GM19043 (cell line): ENCODE measurements at regions not wholly inside any gene's neighbourhood (a gene's known extent, or its start where the extent isn't known, plus 50 kb on each side); places are given as distances from the start of the nearest gene placed in this dataset.

Experiments used
- ATAC-seq: cut with Tn5 transposase; IDR thresholded peaks from one replicate; pipeline ENCODE4 v1.9.1; 2021; ENCODE audit warnings: low read depth; ENCODE audit not compliant: unreplicated experiment

GRCh38 chr13:33369073-33369472, 83.5 kb upstream of the STARD13 start:
- ATAC-seq = no peak

DNA sequence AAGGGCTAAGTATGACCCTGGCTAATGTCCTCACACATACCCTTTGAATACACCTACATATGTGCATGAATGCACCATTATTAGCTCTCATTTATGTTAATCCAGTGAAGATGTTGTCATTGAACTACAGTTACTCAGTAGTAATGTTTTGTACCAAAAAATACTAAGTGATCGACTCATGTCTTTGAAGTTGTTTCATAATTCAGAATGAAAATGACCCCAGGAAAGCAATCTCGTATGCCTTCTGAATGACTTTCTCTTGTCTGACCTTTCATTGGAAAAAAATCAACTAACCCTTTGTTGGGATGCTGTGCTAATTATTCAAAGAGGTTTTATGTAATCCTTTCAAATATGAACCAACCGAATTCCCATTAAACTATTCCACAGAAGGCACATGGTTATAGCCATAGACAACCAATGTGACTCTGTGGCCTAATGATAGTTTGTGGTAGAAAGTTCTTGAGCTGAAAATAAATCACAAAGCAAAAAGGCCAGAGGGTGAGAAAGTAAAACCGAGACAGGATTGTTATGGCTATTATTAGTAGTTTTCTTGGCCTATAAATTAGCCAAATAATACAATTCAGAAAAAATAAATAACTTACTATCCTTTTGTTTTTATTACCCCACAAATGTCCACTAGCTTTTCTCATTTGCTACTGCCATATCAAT, 86.8 kb upstream of the STARD13 start:
- no peak for ATAC-seq

GRCh38 chr13:33373624-33374023, 88.1 kb upstream of the STARD13 start:
- no peak for ATAC-seq

- no peak for ATAC-seq
Measured at GRCh38 chr13:33375421-33375820, 89.9 kb upstream of the STARD13 start.

GRCh38 chr13:33376212-33376611, 90.7 kb upstream of the STARD13 start:
- ATAC-seq = no peak

DNA sequence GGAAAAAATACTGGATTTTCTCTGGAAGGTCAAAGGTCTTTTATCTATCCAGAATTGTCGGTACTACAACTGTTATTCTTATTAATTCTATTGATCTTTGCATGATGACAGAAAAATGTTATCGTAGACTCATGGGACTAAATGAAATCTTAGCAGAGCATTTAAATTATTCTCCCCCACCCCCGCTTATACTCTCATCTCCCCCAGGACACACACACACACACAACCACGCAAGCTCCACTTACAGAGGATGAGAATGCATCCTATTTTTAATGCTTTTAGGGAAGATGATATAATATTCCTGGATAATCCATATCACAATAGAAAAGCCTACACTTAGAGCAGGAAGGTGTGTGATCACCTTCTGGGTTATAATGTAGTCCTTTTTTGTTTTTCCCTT, 91.9 kb upstream of the STARD13 start:
- ATAC-seq = no peak

DNA sequence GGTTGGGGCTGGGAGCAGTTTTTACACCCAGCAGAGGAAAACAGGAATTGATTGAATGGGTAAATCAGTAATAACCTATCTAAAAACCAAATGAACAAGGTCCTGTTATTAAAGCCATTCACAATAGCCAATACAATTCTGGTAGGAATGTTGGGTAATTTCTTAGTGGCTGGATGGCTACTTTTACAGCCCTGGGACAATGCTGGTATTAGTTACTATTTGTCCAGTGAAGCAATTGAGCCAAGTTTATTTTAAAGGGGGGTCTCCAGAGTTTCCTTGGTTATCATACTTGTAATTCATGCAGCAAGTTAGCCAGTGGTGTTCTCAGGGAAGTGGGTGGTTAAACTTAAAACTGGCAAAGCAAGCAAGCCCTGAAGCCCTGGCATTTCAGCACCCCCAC, 92.3 kb upstream of the STARD13 start:
- no peak for ATAC-seq

- ATAC-seq = no peak
Measured at GRCh38 chr13:33379608-33380007, 94.1 kb upstream of the STARD13 start.

GRCh38 chr13:33380487-33381079, 95.0 kb upstream of the STARD13 start:
- ATAC-seq = no peak

DNA sequence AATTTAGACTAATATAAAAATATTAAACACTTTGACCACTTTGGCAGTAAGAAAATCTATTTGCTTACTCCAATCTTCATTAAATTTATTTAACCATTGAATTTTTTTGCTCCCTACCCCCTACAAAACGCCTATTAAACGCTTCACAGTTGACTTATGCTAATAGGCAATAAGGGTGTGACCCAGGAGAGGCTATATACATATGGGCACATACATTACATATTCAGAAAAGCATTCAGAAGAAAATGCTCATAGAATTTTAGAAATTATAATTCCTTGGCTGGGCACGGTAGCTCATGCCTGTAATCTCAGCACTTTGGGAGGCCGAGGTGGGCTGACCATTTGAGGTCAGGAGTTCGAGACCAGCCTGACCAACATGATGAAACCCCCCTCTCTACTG, 95.6 kb upstream of the STARD13 start:
- no peak for ATAC-seq

GRCh38 chr13:33381906-33382305, 96.4 kb upstream of the STARD13 start:
- no peak for ATAC-seq

- no peak for ATAC-seq
Measured at GRCh38 chr13:33383724-33384577, 98.4 kb upstream of the STARD13 start.

DNA sequence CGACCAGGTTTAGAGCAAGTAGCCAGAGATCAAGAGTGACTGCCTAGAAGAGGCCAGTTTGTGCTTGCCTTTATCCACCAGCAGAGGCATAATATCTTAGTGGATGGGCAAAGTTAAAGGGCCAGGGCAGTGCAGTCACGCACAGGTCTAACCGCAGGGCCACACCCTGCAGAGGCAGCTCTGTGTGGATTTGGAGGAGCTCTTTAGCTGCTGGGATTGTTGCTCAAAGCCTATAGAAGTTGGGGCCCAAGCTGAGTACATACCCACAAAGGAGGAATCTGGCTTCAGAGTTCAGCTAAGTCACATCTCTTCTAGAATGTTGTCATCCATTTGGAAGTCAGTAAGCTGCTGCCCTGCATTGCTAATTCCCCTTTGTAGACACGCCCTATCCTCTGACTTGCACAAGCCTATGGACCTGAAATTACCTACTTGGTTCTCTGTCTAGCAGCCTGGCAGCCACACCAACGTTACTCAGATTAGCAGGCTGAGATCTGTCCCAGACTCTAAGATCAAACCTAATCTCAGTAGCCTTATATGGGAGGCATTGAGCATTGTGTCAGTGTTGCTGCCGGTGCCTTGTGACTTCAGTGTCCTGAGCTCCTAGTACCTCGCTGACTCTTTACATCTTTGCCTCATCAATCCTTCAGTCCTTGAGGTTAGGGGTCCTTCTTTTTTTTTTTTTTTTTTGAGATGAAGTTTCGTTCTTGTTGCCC, 102.9 kb upstream of the STARD13 start:
- ATAC-seq = no peak

DNA sequence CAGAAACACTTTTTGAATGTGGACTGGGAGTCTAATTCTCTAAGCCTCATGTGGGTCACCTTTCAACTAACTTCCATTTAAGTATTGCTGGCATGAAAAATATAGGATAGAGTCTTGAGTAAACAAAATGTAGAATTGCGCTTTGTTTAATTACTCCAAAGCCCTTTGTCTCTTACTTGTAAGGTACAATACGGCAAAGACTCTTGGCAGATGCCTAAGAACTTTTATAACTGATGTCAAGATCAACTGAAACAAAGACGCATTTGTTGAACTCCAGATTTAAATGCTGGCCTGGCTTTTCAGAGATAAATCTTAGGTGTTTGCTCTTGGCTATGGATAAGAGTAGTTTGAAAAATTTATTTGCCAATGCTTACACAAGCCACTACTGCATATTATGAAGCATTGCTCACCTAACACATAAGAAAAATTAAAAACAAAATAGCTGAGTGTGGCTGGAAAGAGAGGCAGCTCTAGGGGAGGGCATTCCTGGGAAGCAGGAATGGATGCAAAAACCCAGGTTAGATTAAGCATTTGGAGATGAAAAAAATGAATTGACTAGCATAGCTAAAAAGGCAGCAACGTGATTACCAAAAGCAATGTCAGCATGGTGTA, 107.3 kb upstream of the STARD13 start:
- no peak for ATAC-seq

DNA sequence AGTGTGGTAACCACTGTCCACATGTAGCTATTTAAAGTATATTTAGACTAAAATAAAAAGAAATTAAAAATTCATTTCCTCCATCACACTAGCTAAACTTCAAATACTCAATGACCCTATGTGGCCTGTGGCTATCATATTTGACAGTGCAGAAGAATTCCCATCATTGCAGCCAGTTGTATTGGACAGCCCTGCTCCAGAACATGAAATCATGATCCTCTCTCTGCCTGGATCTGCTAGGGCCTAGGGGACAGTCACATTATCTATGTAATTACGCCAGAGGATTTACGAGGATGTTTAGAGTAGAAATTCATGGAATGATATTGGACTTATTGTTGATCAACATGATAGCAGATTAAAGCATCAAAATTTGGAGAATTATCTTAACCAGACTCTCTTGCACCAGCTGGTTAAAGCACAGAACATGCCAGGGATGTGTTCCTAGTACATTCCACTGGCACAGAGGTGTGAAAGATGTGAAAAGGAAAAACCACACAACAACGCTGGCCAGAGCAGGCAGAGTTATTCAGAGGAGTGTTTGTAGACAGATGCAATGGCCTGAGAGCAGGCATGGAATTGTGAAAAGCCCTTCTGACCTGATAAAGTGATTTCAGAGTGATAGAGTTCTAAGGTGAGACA, 108.9 kb upstream of the STARD13 start:
- no peak for ATAC-seq

- no peak for ATAC-seq
Measured at GRCh38 chr13:33401238-33401637, 115.7 kb upstream of the STARD13 start.

DNA sequence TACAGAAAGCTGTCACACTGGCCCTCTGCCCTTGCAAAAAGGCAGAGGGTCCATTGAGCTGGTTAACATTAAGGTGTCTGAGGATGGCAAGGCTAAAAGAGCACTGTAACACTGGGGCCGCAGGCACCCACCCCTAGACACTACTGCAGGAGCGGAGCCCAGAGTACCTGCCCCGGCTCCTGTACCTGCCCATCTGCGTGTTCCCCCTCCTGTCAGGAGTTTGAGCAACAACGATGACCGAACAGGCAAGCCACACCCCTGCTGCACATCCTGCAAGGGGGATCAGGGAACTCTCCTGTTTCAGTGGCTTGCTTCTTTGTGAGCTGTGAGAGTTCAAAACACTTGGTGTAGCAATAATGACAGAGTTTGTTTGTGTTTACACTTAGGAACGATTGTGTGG, 117.4 kb upstream of the STARD13 start:
- no peak for ATAC-seq

DNA sequence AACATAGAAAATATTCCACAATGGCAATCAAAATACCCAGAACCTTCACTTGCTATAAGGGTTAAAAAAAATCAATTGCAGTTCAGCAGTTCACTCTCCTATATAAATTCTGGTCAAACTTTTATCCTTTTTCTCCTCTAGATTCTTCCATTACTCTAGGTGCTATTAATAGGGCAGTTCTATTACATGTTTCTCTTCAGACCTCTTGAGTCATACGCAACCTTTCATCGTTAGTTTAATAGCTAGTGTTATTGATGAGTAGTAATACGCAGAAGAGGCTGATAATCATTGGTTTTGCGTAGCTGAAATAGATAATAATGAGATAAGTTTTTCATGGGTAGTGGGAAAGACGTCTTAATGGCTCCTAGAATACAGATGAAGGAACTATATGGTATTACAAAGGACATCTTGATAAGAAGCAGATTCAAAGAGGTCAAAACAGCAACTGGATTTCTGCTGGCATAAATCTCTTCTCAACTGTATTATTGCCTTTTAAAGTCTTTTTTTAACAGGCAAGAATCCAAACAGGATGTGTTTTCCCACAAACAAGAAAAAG, 118.3 kb upstream of the STARD13 start:
- no peak for ATAC-seq

- ATAC-seq = no peak
Measured at GRCh38 chr13:33405371-33405770, 119.8 kb upstream of the STARD13 start.
